Endothelial cell of umbilical vein (primary cell): ENCODE measurements at regions not wholly inside any gene's neighbourhood (a gene's known extent, or its start where the extent isn't known, plus 50 kb on each side); places are given as distances from the start of the nearest gene placed in this dataset.

Experiments used
- BruUV-seq: library from RNA; stranded (reverse); fragments of 400-500 nt; replicated peaks from 2 replicates; lab custom pipeline; 2021; lab: Mats Ljungman, UMichigan
- CTCF ChIA-PET: fragments of 300-600, 350-600 bp; sonication (Branson Sonifier 250); formaldehyde crosslinking; loops from one replicate; lab custom pipeline; 2021; ENCODE audit warnings: antibody characterized with exemption, inconsistent platforms; lab: Charles Lee
- POLR2A ChIA-PET: fragments of 300-600, 350-600 bp; sonication (Branson Sonifier 250); formaldehyde crosslinking; loops from one replicate; lab custom pipeline; 2021; ENCODE audit warnings: antibody characterized with exemption, inconsistent platforms; lab: Charles Lee
- DNase-seq: peaks from one replicate; pipeline ENCODE4 v3.0.0-alpha.2; 2011; ENCODE audit warnings: low read depth, low spot score
- FAIRE-seq: peaks from 2 replicates; lab custom pipeline; 2011; peaks lifted over from hg19 to GRCh38; lab: Jason Lieb, UNC
- H2AFZ ChIP-seq: 2 replicates; pipeline ENCODE4 v1.6.0; 2012; ENCODE audit warnings: low read depth, low read length, control low read depth, inconsistent platforms
- H3K27ac ChIP-seq: 2 replicates; pipeline ENCODE4 v1.5.1; 2011; ENCODE audit warnings: low read depth, mild to moderate bottlenecking, control low read depth, low read length, moderate library complexity; ENCODE audit not compliant: insufficient read depth
- H3K27me3 ChIP-seq, 2 experiments: 2 replicates each; pipeline versions ENCODE4 v1.6.0 to v1.6.1; 2011; ENCODE audit warnings: low read length in 2 of 2, mixed read lengths in 1 of 2; ENCODE audit not compliant: control insufficient read depth in 2 of 2, insufficient read depth in 2 of 2
- H3K36me3 ChIP-seq, 2 experiments: 2 replicates in 1 of 2; 3 replicates in 1 of 2; pipeline ENCODE4 v1.5.1; 2011; ENCODE audit warnings: low read length in 2 of 2, mild to moderate bottlenecking in 1 of 2, moderate library complexity in 1 of 2; ENCODE audit not compliant: control insufficient read depth in 2 of 2, insufficient read depth in 2 of 2; ENCODE audit errors: extremely low read depth in 1 of 2
- H3K4me1 ChIP-seq: 3 replicates; pipeline ENCODE4 v1.5.1; 2011; ENCODE audit warnings: mild to moderate bottlenecking, low read length; ENCODE audit not compliant: control insufficient read depth, insufficient read depth; ENCODE audit errors: extremely low read depth
- H3K4me2 ChIP-seq: 2 replicates; pipeline ENCODE4 v1.6.1; 2011; ENCODE audit warnings: low read length, control low read depth, mixed read lengths; ENCODE audit not compliant: insufficient read depth
- H3K4me3 ChIP-seq, 3 experiments: fragments of 200-600 bp in 1 of 3; sonication (generic), shearing (Covaris generic) in 1 of 3; replicated peaks in 1 of 3; 2 replicates each; pipeline ENCODE4 v1.5.1; 2011 to 2016; ENCODE audit warnings: control low read depth in 3 of 3, low read length in 3 of 3, mild to moderate bottlenecking in 2 of 3, inconsistent platforms in 1 of 3, low read depth in 1 of 3, moderate library complexity in 1 of 3; ENCODE audit not compliant: insufficient read depth in 1 of 3
- H3K79me2 ChIP-seq: 2 replicates; pipeline ENCODE4 v1.6.0; 2012; ENCODE audit warnings: low read length, inconsistent platforms; ENCODE audit not compliant: control insufficient read depth, insufficient read depth
- H3K9ac ChIP-seq: replicated peaks from 2 replicates; pipeline ENCODE3; 2011; ENCODE audit warnings: low read length, control low read depth; ENCODE audit not compliant: insufficient read depth; ENCODE audit errors: extremely low read depth
- H3K9me1 ChIP-seq: replicated peaks from 3 replicates; pipeline ENCODE4 v1.6.0; 2011; ENCODE audit warnings: mild to moderate bottlenecking, low read length; ENCODE audit not compliant: control insufficient read depth, insufficient read depth; ENCODE audit errors: extremely low read depth
- H3K9me3 ChIP-seq: replicated peaks from 2 replicates; pipeline ENCODE4 v1.5.1; 2012; ENCODE audit warnings: low read length, inconsistent platforms; ENCODE audit not compliant: control insufficient read depth, insufficient read depth
- H4K20me1 ChIP-seq: replicated peaks from 2 replicates; pipeline ENCODE3; 2011; ENCODE audit warnings: mild to moderate bottlenecking, low read length; ENCODE audit not compliant: control insufficient read depth, insufficient read depth; ENCODE audit errors: extremely low read depth
- CTCF ChIP-seq, 2 donors: IDR thresholded peaks; 1 replicate in 1 of 2; 2 replicates in 1 of 2; pipeline ENCODE4 v1.5.1; 2011; ENCODE audit warnings: low read length in 2 of 2, mild to moderate bottlenecking in 2 of 2, moderate library complexity in 2 of 2, control low read depth in 1 of 2, inconsistent platforms in 1 of 2, low read depth in 1 of 2; ENCODE audit not compliant: insufficient read depth in 1 of 2; ENCODE audit errors: extremely low read depth in 1 of 2
- EZH2 ChIP-seq: IDR thresholded peaks from 2 replicates; pipeline ENCODE4 v1.6.1; 2012; ENCODE audit warnings: borderline replicate concordance, low read depth, mild to moderate bottlenecking, moderate library complexity, low read length, inconsistent platforms; ENCODE audit not compliant: severe bottlenecking
- FOS ChIP-seq: IDR thresholded peaks from 2 replicates; pipeline ENCODE4 v1.6.1; 2011; ENCODE audit warnings: mild to moderate bottlenecking, low read length, moderate library complexity, borderline replicate concordance; ENCODE audit not compliant: insufficient read depth
- JUN ChIP-seq: IDR thresholded peaks from 2 replicates; pipeline ENCODE4 v1.6.1; 2011; ENCODE audit warnings: borderline replicate concordance, low read depth; ENCODE audit not compliant: insufficient read length, insufficient read depth
- MAX ChIP-seq: IDR thresholded peaks from 2 replicates; pipeline ENCODE4 v1.6.1; 2011; ENCODE audit not compliant: insufficient read depth, insufficient read length
- MYC ChIP-seq: IDR thresholded peaks from one replicate; pipeline ENCODE4 v1.6.1; 2011; ENCODE audit warnings: mild to moderate bottlenecking, low read depth, low read length
- POLR2A ChIP-seq: IDR thresholded peaks from 2 replicates; pipeline ENCODE4 v1.6.1; 2012; ENCODE audit warnings: low read depth, mild to moderate bottlenecking, control low read depth, low read length
- dilution Hi-C: fragments of 300-500 bp; cut with MboI; formaldehyde crosslinking; loops from one replicate; pipeline ENCODE4 v1.15.0; 2019; ENCODE audit warnings: low sequenced_read_pairs; ENCODE audit not compliant: extremely low pct_ligation_motif_present
- intact Hi-C: fragments of 100-400 bp; cut with micrococcal nuclease; formaldehyde crosslinking; loops from one replicate; pipeline ENCODE4 v1.10.0; 2022

GRCh38 chrY:21242793-21243192 is 268.3 kb upstream of the RBMY1B start:
- H4K20me1 ChIP-seq = no peaks in the 10 kb centered on the region
- dilution Hi-C loops = no loop called here

More at GRCh38 chrY:21242793-21243192, 268.3 kb upstream of the RBMY1B start:
- no peaks in the 10 kb centered on the region for H3K27me3 ChIP-seq
- no peaks in the 10 kb centered on the region for H3K9me1 ChIP-seq
- H3K36me3 ChIP-seq = no peaks in the 10 kb centered on the region
- no peak overlapping the region for H2AFZ ChIP-seq
- ChIA-PET POLR2A (no interaction called here), CTCF (no interaction called here)
- no peak overlapping the region for H3K4me3 ChIP-seq
- BruUV-seq = no TSS peak
- DNase-seq = no peak
- H3K79me2 ChIP-seq = no peaks in the 10 kb centered on the region
- intact Hi-C loops = no loop called here
- no peaks in the 10 kb centered on the region for H3K9me3 ChIP-seq
- no peak for FAIRE-seq
- H3K4me2 ChIP-seq = no peak overlapping the region
- no peak overlapping the region for H3K27ac ChIP-seq
- no peaks in the 10 kb centered on the region for H3K4me1 ChIP-seq
- H3K9ac ChIP-seq = no peak overlapping the region
- no peak for TF ChIP-seq EZH2
- no peak for TF ChIP-seq POLR2A
- TF ChIP-seq JUN = no peak
- TF ChIP-seq MAX = no peak
- no peak for TF ChIP-seq MYC
- no peak for TF ChIP-seq CTCF (IDR thresholded peaks at IDR 0.05; ENCODE audit: extremely low read depth in 1 of 2, insufficient read depth in 1 of 2, low read depth in 1 of 2, low read length in 2 of 2)
- TF ChIP-seq FOS = no peak
